Mesodermal cell (in vitro differentiated cells): ENCODE measurements at regions not wholly inside any gene's neighbourhood (a gene's known extent, or its start where the extent isn't known, plus 50 kb on each side); places are given as distances from the start of the nearest gene placed in this dataset.
"Not testable (repeated sequence)": the region's sequence is repeated elsewhere in the genome, so short reads cannot be mapped to it uniquely, and the experiment has no call there.

ENCODE experiments used
- H3K27ac ChIP-seq: 2 replicates; pipeline ENCODE4 v1.7.0; 2013; ENCODE audit warnings: mild to moderate bottlenecking, low read depth, low read length, moderate library complexity; ENCODE audit not compliant: severe bottlenecking
- H3K36me3 ChIP-seq: 2 replicates; pipeline ENCODE4 v1.7.1; 2013; ENCODE audit warnings: mild to moderate bottlenecking, low read length, moderate library complexity; ENCODE audit not compliant: control insufficient read depth, insufficient read depth
- H3K4me1 ChIP-seq: one replicate; pipeline ENCODE4 v1.7.1; 2013; ENCODE audit warnings: mild to moderate bottlenecking, low read length; ENCODE audit not compliant: insufficient read depth, control insufficient read depth, poor library complexity, severe bottlenecking
- H3K4me3 ChIP-seq: 2 replicates; pipeline ENCODE4 v1.7.0; 2013; ENCODE audit warnings: low read length, control low read depth, mild to moderate bottlenecking; ENCODE audit not compliant: insufficient read depth, poor library complexity, severe bottlenecking; ENCODE audit errors: extremely low read depth
- H3K9me3 ChIP-seq: 2 replicates; pipeline ENCODE4 v1.7.1; 2013; ENCODE audit warnings: mild to moderate bottlenecking, low read length, moderate library complexity; ENCODE audit not compliant: control insufficient read depth
- WGBS, 2 experiments: methylation state at CpG; one replicate each; pipeline ENCODE4 v1.1.5; 2013; ENCODE audit warnings: missing lambda C conversion rate in 2 of 2; ENCODE audit not compliant: insufficient coverage in 2 of 2; 5-methylcytosine and 5-hydroxymethylcytosine counted together

GRCh38 chr4:118633476-118633875 is 51.7 kb upstream of the METTL14 start:
- WGBS, 2 experiments, result 85 to 93% methylated on average over 5 to 12 of the region's 22 CpGs
- H3K4me3 ChIP-seq, H3K36me3 ChIP-seq, H3K4me1 ChIP-seq, H3K27ac ChIP-seq, H3K9me3 ChIP-seq: not testable (repeated sequence)

GRCh38 chr4:118634126-118634875 is 50.9 kb upstream of the METTL14 start:
- H3K27ac ChIP-seq, H3K36me3 ChIP-seq, H3K4me1 ChIP-seq, H3K9me3 ChIP-seq, H3K4me3 ChIP-seq: not testable (repeated sequence)
- WGBS, 2 experiments, result 91 to 93% methylated on average over 18 to 24 of the region's 33 CpGs
